GM13976 (cell line): ENCODE measurements at regions not wholly inside any gene's neighbourhood (a gene's known extent, or its start where the extent isn't known, plus 50 kb on each side); places are given as distances from the start of the nearest gene placed in this dataset.

Source experiments
- DNase-seq: peaks from one replicate; pipeline ENCODE4 v3.0.0; 2012; ENCODE audit warnings: low spot score
- CTCF ChIP-seq: IDR thresholded peaks from 2 replicates; pipeline ENCODE4 v1.5.1; 2012; ENCODE audit warnings: borderline replicate concordance, mild to moderate bottlenecking; ENCODE audit not compliant: insufficient read depth; ENCODE audit errors: extremely low read depth, missing control alignments, control extremely low read depth
- in situ Hi-C: fragments of 300-500 bp; cut with MboI; formaldehyde crosslinking; loops from one replicate; pipeline ENCODE4 v1.12.0; 2022; ENCODE audit warnings: low sequenced_read_pairs, mixed read lengths, inconsistent platforms; ENCODE audit not compliant: unreplicated experiment

- in situ Hi-C loops = no loop called here
- no peak for TF ChIP-seq CTCF
Observed at GRCh38 chr4:27592738-27593137, 732.1 kb downstream of the STIM2 start.

GRCh38 chr4:27594922-27595321, 734.3 kb downstream of the STIM2 start:
- no peak for TF ChIP-seq CTCF
- no peak for DNase-seq
- in situ Hi-C loops = no loop called here

More at GRCh38 chr4:27592738-27593137, 732.1 kb downstream of the STIM2 start:
- DNase-seq = no peak

- no peak for DNase-seq
- no peak for TF ChIP-seq CTCF
- in situ Hi-C loops = no loop called here
Observed at GRCh38 chr4:27595571-27596360, 735.1 kb downstream of the STIM2 start.

GRCh38 chr4:27602172-27602571, 741.5 kb downstream of the STIM2 start:
- in situ Hi-C loops = no loop called here
- DNase-seq = no peak
- TF ChIP-seq CTCF = no peak

- DNase-seq = no peak
- in situ Hi-C loops = no loop called here
- no peak for TF ChIP-seq CTCF
Observed at GRCh38 chr4:27604692-27605091, 744.1 kb downstream of the STIM2 start.

- DNase-seq = no peak
- in situ Hi-C loops = no loop called here
- TF ChIP-seq CTCF = no peak
Observed at GRCh38 chr4:27616166-27616565, 755.5 kb downstream of the STIM2 start.

GRCh38 chr4:27619435-27619834, 758.8 kb downstream of the STIM2 start:
- DNase-seq = no peak
- TF ChIP-seq CTCF = no peak
- in situ Hi-C loops = no loop called here
